A549 (cell line): ENCODE measurements at regions not wholly inside any gene's neighbourhood (a gene's known extent, or its start where the extent isn't known, plus 50 kb on each side); places are given as distances from the start of the nearest gene placed in this dataset.

Experiments
- FOSL2 ChIP-seq, 2 experiments: fragments of 450-650 bp in 1 of 2; fragments of >200 bp in 1 of 2; sonication (Bioruptor Twin) in 1 of 2; formaldehyde crosslinking; IDR thresholded peaks; 2 replicates each; pipeline versions ENCODE4 v1.5.0 to v1.6.1; 2016 to 2020; ENCODE audit warnings: mild to moderate bottlenecking in 1 of 2, moderate library complexity in 1 of 2
- JUN ChIP-seq, 2 experiments: fragments of >200 bp; sonication (Bioruptor Twin); formaldehyde crosslinking; IDR thresholded peaks; 2 replicates in 1 of 2; 3 replicates in 1 of 2; pipeline ENCODE4 v1.6.1; 2016 to 2017
- MAZ ChIP-seq: fragments of 150-350 bp; IDR thresholded peaks from 2 replicates; pipeline ENCODE4 v1.6.1; 2014; ENCODE audit warnings: antibody characterized with exemption, low read depth, low read length, borderline replicate concordance
- POLR2A ChIP-seq: IDR thresholded peaks from 2 replicates; pipeline ENCODE4 v1.6.1; 2012; ENCODE audit warnings: mild to moderate bottlenecking, low read length
- TF ChIP-seq, protein P1 (sequence below): fragments of 450-650 bp; IDR thresholded peaks from 2 replicates; pipeline ENCODE4 v1.6.1; 2014; ENCODE audit warnings: antibody characterized with exemption
- TF ChIP-seq, protein P2 (sequence below): IDR thresholded peaks from 2 replicates; pipeline ENCODE4 v1.6.1; 2012; ENCODE audit warnings: low read depth, borderline replicate concordance

DNA sequence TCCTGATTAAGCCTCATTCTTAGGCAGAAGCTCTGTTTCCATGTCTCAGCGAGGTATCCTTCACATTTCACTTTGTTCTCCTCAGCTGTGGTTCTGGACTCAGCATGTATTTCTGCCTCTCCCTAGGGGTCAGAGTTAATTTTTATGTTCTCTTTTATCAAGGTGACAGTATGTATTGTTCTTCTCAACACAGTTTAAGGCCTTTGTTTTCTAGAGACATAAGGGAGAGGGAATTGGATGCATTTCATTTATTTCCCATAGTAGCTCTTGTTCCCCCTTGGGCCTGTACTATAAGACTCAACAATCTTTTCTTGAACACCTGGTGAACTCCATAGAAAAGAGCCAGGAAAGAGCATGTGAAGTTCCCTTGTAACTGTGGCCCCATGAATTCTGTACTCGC is 214.3 kb downstream of the ZWINT start:
- TF ChIP-seq POLR2A (no peak), JUN (IDR thresholded peaks at IDR 0.05) (no peak), FOSL2 (IDR thresholded peaks at IDR 0.05) (no peak), FOSL2 (CRISPR knock-in tag; IDR thresholded peaks at IDR 0.05) (no peak), MAZ (no peak)
- TF ChIP-seq, protein P1, sequence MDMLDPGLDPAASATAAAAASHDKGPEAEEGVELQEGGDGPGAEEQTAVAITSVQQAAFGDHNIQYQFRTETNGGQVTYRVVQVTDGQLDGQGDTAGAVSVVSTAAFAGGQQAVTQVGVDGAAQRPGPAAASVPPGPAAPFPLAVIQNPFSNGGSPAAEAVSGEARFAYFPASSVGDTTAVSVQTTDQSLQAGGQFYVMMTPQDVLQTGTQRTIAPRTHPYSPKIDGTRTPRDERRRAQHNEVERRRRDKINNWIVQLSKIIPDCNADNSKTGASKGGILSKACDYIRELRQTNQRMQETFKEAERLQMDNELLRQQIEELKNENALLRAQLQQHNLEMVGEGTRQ, result no peak
- TF ChIP-seq, protein P2, sequence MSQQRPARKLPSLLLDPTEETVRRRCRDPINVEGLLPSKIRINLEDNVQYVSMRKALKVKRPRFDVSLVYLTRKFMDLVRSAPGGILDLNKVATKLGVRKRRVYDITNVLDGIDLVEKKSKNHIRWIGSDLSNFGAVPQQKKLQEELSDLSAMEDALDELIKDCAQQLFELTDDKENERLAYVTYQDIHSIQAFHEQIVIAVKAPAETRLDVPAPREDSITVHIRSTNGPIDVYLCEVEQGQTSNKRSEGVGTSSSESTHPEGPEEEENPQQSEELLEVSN, result no peak
